ENCODE measurements at regions not wholly inside any gene's neighbourhood (a gene's known extent, or its start where the extent isn't known, plus 50 kb on each side); places are given as distances from the start of the nearest gene placed in this dataset.

GRCh38 chr11:15747671-15748070, 608.7 kb downstream of the SOX6 start:
- no peak overlapping the region for H3K4me3 Mint-ChIP-seq
- peaks cover 14% of the 10 kb centered on the region for H3K9me3 Mint-ChIP-seq
- no peaks in the 10 kb centered on the region for H3K4me1 Mint-ChIP-seq (ENCODE audit: low read depth)
- TF ChIP-seq CTCF (IDR thresholded peaks at IDR 0.05): no peak
- no peak for DNase-seq
- H3K27ac Mint-ChIP-seq: no peak overlapping the region
- no peaks in the 10 kb centered on the region for H3K27me3 Mint-ChIP-seq (ENCODE audit: insufficient read depth)
- no peaks in the 10 kb centered on the region for H3K36me3 Mint-ChIP-seq (ENCODE audit: low read depth)

GRCh38 chr11:15748132-15748531, 608.2 kb downstream of the SOX6 start:
- no peaks in the 10 kb centered on the region for H3K27me3 Mint-ChIP-seq (ENCODE audit: insufficient read depth)
- peaks cover 14% of the 10 kb centered on the region for H3K9me3 Mint-ChIP-seq
- no peaks in the 10 kb centered on the region for H3K4me1 Mint-ChIP-seq (ENCODE audit: low read depth)
- H3K4me3 Mint-ChIP-seq: no peak overlapping the region
- H3K27ac Mint-ChIP-seq: no peak overlapping the region
- H3K36me3 Mint-ChIP-seq (ENCODE audit: low read depth): no peaks in the 10 kb centered on the region
- TF ChIP-seq CTCF (IDR thresholded peaks at IDR 0.05): no peak
- no peak for DNase-seq

GRCh38 chr11:15748741-15749140, 607.6 kb downstream of the SOX6 start:
- TF ChIP-seq CTCF (IDR thresholded peaks at IDR 0.05): no peak
- peaks cover 18% of the 10 kb centered on the region for H3K9me3 Mint-ChIP-seq
- no peak overlapping the region for H3K27ac Mint-ChIP-seq
- no peak for DNase-seq
- no peaks in the 10 kb centered on the region for H3K4me1 Mint-ChIP-seq (ENCODE audit: low read depth)
- H3K4me3 Mint-ChIP-seq: no peak overlapping the region
- no peaks in the 10 kb centered on the region for H3K36me3 Mint-ChIP-seq (ENCODE audit: low read depth)
- H3K27me3 Mint-ChIP-seq (ENCODE audit: insufficient read depth): no peaks in the 10 kb centered on the region

GRCh38 chr11:15750535-15751308, 605.6 kb downstream of the SOX6 start:
- no peaks in the 10 kb centered on the region for H3K36me3 Mint-ChIP-seq (ENCODE audit: low read depth)
- H3K9me3 Mint-ChIP-seq: peaks cover 20% of the 10 kb centered on the region
- no peaks in the 10 kb centered on the region for H3K27me3 Mint-ChIP-seq (ENCODE audit: insufficient read depth)
- H3K4me1 Mint-ChIP-seq (ENCODE audit: low read depth): no peaks in the 10 kb centered on the region
- no peak for DNase-seq
- no peak for TF ChIP-seq CTCF (IDR thresholded peaks at IDR 0.05)
- no peak overlapping the region for H3K27ac Mint-ChIP-seq
- H3K4me3 Mint-ChIP-seq: no peak overlapping the region

- no peaks in the 10 kb centered on the region for H3K36me3 Mint-ChIP-seq (ENCODE audit: low read depth)
- H3K27me3 Mint-ChIP-seq (ENCODE audit: insufficient read depth): peaks cover 3% of the 10 kb centered on the region; the same call in 1 of the 2 replicates
- H3K27ac Mint-ChIP-seq: no peak overlapping the region
- peaks cover 27% of the 10 kb centered on the region for H3K9me3 Mint-ChIP-seq
- H3K4me3 Mint-ChIP-seq: no peak overlapping the region
- no peaks in the 10 kb centered on the region for H3K4me1 Mint-ChIP-seq (ENCODE audit: low read depth)
- TF ChIP-seq CTCF (IDR thresholded peaks at IDR 0.05): no peak
- DNase-seq: no peak
These were observed 602.1 kb downstream of the SOX6 start for GRCh38 chr11:15754221-15754620.

Data from HFFc6 (cell line).